ENCODE measurements at regions not wholly inside any gene's neighbourhood (a gene's known extent, or its start where the extent isn't known, plus 50 kb on each side); places are given as distances from the start of the nearest gene placed in this dataset.

DNA sequence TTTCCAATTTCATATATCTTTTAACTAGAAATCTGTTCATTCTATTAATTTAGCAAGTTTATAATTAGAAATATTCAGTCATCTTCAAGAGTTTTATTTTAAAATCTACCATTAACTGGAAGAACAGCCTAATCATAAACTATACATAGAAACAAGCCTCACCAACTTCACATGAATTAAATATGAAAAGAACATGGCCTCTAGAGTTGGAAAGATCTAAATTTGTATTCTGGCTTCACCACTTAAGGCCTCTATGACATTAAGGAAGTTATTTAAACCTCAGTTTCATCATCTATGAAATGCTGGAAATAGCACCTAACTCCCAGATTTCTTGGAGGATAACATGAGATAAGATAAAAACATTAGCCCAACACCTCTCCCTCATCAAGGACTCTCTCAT is 51.4 kb upstream of the SCN7A start:
- DNase-seq: no peak

All from hindlimb muscle (tissue), 1 donor.